Fibroblast of lung (primary cell): ENCODE measurements at regions not wholly inside any gene's neighbourhood (a gene's known extent, or its start where the extent isn't known, plus 50 kb on each side); places are given as distances from the start of the nearest gene placed in this dataset.

Experiments used
- CTCF ChIP-seq, 2 donors: IDR thresholded peaks in 1 of 2; conservative IDR thresholded peaks in 1 of 2; 1 replicate in 1 of 2; 2 replicates in 1 of 2; pipeline ENCODE4 v1.5.1; 2011 to 2012; ENCODE audit warnings: low read length in 2 of 2, control low read depth in 1 of 2, inconsistent platforms in 1 of 2, low read depth in 1 of 2, mild to moderate bottlenecking in 1 of 2
- EZH2 ChIP-seq: IDR thresholded peaks from 2 replicates; pipeline ENCODE4 v1.5.1; 2012; ENCODE audit warnings: low read length, control low read depth, mild to moderate bottlenecking; ENCODE audit errors: missing control alignments

- TF ChIP-seq CTCF (conservative IDR thresholded peaks at IDR 0.05 in 1 of 2, IDR thresholded peaks at IDR 0.05 in 1 of 2; ENCODE audit: low read depth in 1 of 2, low read length in 2 of 2), result no peak
- TF ChIP-seq EZH2, result no peak
These were observed 504.0 kb upstream of the CDH4 start for GRCh38 chr20:60748086-60748485.
